AG09309 (cell line): ENCODE measurements at regions not wholly inside any gene's neighbourhood (a gene's known extent, or its start where the extent isn't known, plus 50 kb on each side); places are given as distances from the start of the nearest gene placed in this dataset.
"Not testable (repeated sequence)": the region's sequence is repeated elsewhere in the genome, so short reads cannot be mapped to it uniquely, and the experiment has no call there.

Source experiments
- DNase-seq: peaks from one replicate; pipeline ENCODE4 v3.0.0-alpha.2; 2010; ENCODE audit warnings: low read depth
- H3K4me3 ChIP-seq: 2 replicates; pipeline ENCODE4 v1.5.1; 2011; ENCODE audit warnings: mild to moderate bottlenecking, low read depth, low read length, moderate library complexity; ENCODE audit not compliant: control insufficient read depth
- CTCF ChIP-seq: IDR thresholded peaks from 2 replicates; pipeline ENCODE4 v1.5.1; 2011; ENCODE audit warnings: mild to moderate bottlenecking, low read depth, low read length, inconsistent platforms; ENCODE audit not compliant: insufficient read depth, control insufficient read depth; ENCODE audit errors: missing control alignments

GRCh38 chr4:111068883-111069282, 446.0 kb upstream of the PITX2 start:
- H3K4me3 ChIP-seq: no peak overlapping the region
- no peak for TF ChIP-seq CTCF
- no peak for DNase-seq

GRCh38 chr4:111070390-111070789, 447.5 kb upstream of the PITX2 start:
- DNase-seq: peak; percentile 55
- H3K4me3 ChIP-seq: no peak overlapping the region
- no peak for TF ChIP-seq CTCF

GRCh38 chr4:111074523-111075114, 451.7 kb upstream of the PITX2 start:
- no peak overlapping the region for H3K4me3 ChIP-seq
- no peak for DNase-seq
- TF ChIP-seq CTCF: no peak

- not testable (repeated sequence) for H3K4me3 ChIP-seq, DNase-seq
Observed at GRCh38 chr4:111076299-111076698, 453.4 kb upstream of the PITX2 start.

GRCh38 chr4:111108153-111108552, 485.3 kb upstream of the PITX2 start:
- DNase-seq: no peak
- no peak overlapping the region for H3K4me3 ChIP-seq
- TF ChIP-seq CTCF: no peak

GRCh38 chr4:111113591-111113990, 490.7 kb upstream of the PITX2 start:
- no peak for DNase-seq
- TF ChIP-seq CTCF: no peak
- no peak overlapping the region for H3K4me3 ChIP-seq

- no peak for TF ChIP-seq CTCF
- no peak overlapping the region for H3K4me3 ChIP-seq
Observed at GRCh38 chr4:111115881-111116280, 493.0 kb upstream of the PITX2 start.

More at GRCh38 chr4:111115881-111116280, 493.0 kb upstream of the PITX2 start:
- DNase-seq: no peak
